H1 (cell line): ENCODE measurements at regions not wholly inside any gene's neighbourhood (a gene's known extent, or its start where the extent isn't known, plus 50 kb on each side); places are given as distances from the start of the nearest gene placed in this dataset.

ENCODE experiments used
- EGR1 ChIP-seq: IDR thresholded peaks from 2 replicates; pipeline ENCODE4 v1.6.1; 2011; ENCODE audit warnings: low read depth, low read length, borderline replicate concordance
- JUND ChIP-seq: IDR thresholded peaks from 2 replicates; pipeline ENCODE4 v1.6.1; 2011; ENCODE audit warnings: mild to moderate bottlenecking, improper control_type of control experiment, low read length
- KDM4A ChIP-seq: IDR thresholded peaks from one replicate; pipeline ENCODE4 v1.7.1; 2012; ENCODE audit warnings: low read depth, mild to moderate bottlenecking, moderate library complexity, low read length, inconsistent platforms; ENCODE audit not compliant: severe bottlenecking
- POLR2A ChIP-seq, 2 experiments: IDR thresholded peaks; 1 replicate in 1 of 2; 2 replicates in 1 of 2; pipeline ENCODE4 v1.6.1; 2011; ENCODE audit warnings: low read depth in 2 of 2, low read length in 2 of 2, mild to moderate bottlenecking in 2 of 2; ENCODE audit errors: control extremely low read depth in 1 of 2
- SRF ChIP-seq: IDR thresholded peaks from 2 replicates; pipeline ENCODE4 v1.6.1; 2011; ENCODE audit warnings: mild to moderate bottlenecking, low read depth, low read length, moderate library complexity
- TBP ChIP-seq: IDR thresholded peaks from 2 replicates; pipeline ENCODE4 v1.6.1; 2011; ENCODE audit warnings: low read depth, low read length, improper control_type of control experiment
- TF ChIP-seq, protein P1 (sequence below): fragments of 300-600 bp; sonication (generic); IDR thresholded peaks from 2 replicates; pipeline ENCODE4 v1.7.1; 2012; ENCODE audit warnings: low read length, moderate library complexity, mild to moderate bottlenecking, inconsistent platforms; ENCODE audit not compliant: insufficient replicate concordance
- TF ChIP-seq, protein P2 (sequence below): IDR thresholded peaks from 2 replicates; pipeline ENCODE4 v1.6.1; 2012; ENCODE audit warnings: inconsistent platforms

DNA sequence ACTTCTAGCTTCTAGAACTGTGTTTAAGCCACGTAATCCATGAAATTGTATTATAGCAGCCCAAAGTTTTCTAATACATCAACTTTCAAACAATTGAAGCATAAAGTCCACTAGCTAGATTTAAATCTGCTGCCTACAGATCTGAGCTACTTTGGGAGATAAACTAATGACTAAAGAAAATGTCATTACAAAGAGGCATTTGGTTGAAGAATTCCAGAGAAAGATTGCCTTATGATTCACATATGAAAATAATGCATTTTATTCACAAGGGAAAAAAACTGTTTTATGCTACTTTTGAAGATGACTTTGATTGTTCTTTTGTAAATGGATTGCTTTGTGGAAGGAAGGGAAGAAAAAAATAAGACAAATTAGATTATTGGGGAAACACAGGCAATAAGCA, 124.1 kb upstream of the SLIT2 start (continued):
- TF ChIP-seq, protein P1, sequence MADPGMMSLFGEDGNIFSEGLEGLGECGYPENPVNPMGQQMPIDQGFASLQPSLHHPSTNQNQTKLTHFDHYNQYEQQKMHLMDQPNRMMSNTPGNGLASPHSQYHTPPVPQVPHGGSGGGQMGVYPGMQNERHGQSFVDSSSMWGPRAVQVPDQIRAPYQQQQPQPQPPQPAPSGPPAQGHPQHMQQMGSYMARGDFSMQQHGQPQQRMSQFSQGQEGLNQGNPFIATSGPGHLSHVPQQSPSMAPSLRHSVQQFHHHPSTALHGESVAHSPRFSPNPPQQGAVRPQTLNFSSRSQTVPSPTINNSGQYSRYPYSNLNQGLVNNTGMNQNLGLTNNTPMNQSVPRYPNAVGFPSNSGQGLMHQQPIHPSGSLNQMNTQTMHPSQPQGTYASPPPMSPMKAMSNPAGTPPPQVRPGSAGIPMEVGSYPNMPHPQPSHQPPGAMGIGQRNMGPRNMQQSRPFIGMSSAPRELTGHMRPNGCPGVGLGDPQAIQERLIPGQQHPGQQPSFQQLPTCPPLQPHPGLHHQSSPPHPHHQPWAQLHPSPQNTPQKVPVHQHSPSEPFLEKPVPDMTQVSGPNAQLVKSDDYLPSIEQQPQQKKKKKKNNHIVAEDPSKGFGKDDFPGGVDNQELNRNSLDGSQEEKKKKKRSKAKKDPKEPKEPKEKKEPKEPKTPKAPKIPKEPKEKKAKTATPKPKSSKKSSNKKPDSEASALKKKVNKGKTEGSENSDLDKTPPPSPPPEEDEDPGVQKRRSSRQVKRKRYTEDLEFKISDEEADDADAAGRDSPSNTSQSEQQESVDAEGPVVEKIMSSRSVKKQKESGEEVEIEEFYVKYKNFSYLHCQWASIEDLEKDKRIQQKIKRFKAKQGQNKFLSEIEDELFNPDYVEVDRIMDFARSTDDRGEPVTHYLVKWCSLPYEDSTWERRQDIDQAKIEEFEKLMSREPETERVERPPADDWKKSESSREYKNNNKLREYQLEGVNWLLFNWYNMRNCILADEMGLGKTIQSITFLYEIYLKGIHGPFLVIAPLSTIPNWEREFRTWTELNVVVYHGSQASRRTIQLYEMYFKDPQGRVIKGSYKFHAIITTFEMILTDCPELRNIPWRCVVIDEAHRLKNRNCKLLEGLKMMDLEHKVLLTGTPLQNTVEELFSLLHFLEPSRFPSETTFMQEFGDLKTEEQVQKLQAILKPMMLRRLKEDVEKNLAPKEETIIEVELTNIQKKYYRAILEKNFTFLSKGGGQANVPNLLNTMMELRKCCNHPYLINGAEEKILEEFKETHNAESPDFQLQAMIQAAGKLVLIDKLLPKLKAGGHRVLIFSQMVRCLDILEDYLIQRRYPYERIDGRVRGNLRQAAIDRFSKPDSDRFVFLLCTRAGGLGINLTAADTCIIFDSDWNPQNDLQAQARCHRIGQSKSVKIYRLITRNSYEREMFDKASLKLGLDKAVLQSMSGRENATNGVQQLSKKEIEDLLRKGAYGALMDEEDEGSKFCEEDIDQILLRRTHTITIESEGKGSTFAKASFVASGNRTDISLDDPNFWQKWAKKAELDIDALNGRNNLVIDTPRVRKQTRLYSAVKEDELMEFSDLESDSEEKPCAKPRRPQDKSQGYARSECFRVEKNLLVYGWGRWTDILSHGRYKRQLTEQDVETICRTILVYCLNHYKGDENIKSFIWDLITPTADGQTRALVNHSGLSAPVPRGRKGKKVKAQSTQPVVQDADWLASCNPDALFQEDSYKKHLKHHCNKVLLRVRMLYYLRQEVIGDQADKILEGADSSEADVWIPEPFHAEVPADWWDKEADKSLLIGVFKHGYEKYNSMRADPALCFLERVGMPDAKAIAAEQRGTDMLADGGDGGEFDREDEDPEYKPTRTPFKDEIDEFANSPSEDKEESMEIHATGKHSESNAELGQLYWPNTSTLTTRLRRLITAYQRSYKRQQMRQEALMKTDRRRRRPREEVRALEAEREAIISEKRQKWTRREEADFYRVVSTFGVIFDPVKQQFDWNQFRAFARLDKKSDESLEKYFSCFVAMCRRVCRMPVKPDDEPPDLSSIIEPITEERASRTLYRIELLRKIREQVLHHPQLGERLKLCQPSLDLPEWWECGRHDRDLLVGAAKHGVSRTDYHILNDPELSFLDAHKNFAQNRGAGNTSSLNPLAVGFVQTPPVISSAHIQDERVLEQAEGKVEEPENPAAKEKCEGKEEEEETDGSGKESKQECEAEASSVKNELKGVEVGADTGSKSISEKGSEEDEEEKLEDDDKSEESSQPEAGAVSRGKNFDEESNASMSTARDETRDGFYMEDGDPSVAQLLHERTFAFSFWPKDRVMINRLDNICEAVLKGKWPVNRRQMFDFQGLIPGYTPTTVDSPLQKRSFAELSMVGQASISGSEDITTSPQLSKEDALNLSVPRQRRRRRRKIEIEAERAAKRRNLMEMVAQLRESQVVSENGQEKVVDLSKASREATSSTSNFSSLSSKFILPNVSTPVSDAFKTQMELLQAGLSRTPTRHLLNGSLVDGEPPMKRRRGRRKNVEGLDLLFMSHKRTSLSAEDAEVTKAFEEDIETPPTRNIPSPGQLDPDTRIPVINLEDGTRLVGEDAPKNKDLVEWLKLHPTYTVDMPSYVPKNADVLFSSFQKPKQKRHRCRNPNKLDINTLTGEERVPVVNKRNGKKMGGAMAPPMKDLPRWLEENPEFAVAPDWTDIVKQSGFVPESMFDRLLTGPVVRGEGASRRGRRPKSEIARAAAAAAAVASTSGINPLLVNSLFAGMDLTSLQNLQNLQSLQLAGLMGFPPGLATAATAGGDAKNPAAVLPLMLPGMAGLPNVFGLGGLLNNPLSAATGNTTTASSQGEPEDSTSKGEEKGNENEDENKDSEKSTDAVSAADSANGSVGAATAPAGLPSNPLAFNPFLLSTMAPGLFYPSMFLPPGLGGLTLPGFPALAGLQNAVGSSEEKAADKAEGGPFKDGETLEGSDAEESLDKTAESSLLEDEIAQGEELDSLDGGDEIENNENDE = no peak
- TF ChIP-seq, protein P2, sequence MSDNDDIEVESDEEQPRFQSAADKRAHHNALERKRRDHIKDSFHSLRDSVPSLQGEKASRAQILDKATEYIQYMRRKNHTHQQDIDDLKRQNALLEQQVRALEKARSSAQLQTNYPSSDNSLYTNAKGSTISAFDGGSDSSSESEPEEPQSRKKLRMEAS = no peak
- TF ChIP-seq KDM4A = no peak
- TF ChIP-seq TBP = no peak
- no peak for TF ChIP-seq JUND
- no peak for TF ChIP-seq POLR2A (IDR thresholded peaks at IDR 0.05; ENCODE audit: control extremely low read depth in 1 of 2, low read depth in 2 of 2, low read length in 2 of 2)
- no peak for TF ChIP-seq SRF
- no peak for TF ChIP-seq EGR1
- TF ChIP-seq, all 59 proteins: peak for 0
